ENCODE measurements at regions not wholly inside any gene's neighbourhood (a gene's known extent, or its start where the extent isn't known, plus 50 kb on each side); places are given as distances from the start of the nearest gene placed in this dataset.

DNA sequence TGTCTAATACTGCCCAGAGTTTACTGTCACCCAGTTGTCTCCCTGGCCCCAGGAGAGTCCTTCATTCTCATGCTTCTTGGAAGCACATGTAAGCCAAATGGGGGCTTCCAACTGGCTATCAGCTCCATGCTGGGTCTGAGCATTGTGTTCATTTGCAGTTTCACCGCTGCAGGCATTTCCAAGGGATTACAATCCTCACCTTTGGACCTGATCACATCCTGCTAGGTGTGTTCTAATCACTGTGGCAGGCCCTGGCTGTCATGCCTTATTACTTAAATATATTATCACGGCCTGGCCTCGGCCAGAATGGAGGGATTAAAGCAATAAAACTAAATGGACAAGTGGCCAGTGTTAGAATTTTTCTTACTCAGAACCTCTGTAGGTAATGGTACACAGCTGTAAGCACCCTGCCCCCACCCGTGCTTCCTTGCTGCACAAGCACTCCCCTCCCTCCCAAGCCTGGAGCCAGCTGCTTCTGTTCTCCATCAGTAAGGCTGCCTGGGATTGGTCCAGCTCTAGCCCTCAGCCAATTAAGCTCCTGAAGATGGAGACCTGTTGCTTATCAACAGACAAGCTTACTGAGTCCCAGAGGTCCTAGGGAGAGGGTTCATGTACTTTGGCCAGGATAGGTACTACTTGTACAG lies 175.9 kb upstream of the RBM19 start:
- Histone ChIP-seq H3K36me3 (no peaks in the 10 kb centered on the region), H3K9ac (ENCODE audit: low read depth in 2 of 2, low read length in 2 of 2) (no peak overlapping the region), H3K27ac (no peak overlapping the region), H3K27me3 (peaks cover 2% of the 10 kb centered on the region), H3K4me1 (no peaks in the 10 kb centered on the region), H3K9me3 (no peaks in the 10 kb centered on the region), H3K4me3 (no peak overlapping the region)
- intact Hi-C loops (cut with DNase I), result no loop called here
- TF ChIP-seq, protein P1, sequence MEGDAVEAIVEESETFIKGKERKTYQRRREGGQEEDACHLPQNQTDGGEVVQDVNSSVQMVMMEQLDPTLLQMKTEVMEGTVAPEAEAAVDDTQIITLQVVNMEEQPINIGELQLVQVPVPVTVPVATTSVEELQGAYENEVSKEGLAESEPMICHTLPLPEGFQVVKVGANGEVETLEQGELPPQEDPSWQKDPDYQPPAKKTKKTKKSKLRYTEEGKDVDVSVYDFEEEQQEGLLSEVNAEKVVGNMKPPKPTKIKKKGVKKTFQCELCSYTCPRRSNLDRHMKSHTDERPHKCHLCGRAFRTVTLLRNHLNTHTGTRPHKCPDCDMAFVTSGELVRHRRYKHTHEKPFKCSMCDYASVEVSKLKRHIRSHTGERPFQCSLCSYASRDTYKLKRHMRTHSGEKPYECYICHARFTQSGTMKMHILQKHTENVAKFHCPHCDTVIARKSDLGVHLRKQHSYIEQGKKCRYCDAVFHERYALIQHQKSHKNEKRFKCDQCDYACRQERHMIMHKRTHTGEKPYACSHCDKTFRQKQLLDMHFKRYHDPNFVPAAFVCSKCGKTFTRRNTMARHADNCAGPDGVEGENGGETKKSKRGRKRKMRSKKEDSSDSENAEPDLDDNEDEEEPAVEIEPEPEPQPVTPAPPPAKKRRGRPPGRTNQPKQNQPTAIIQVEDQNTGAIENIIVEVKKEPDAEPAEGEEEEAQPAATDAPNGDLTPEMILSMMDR (IDR thresholded peaks at IDR 0.05), result no peak
- no peak for DNase-seq

DNA sequence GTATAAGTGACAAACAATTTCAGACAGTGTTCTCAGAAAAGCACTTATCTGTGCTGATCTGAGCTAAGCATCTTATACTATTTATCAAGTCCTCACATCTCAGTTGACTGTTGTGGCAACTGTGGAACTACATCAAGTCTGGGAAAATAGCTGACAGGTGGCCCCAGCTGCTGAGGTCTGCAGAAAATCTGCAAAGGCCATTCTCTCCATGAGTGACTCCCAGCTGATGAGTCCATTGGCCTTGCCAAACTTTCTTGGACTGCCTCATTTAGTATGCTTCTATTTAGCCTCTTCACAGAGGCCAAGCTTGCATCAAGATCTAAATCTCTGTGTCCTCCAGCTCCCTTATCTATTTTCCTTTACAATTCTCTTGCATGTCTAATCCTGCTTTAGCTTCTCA lies 174.5 kb upstream of the RBM19 start:
- H3K9me3 ChIP-seq, result no peaks in the 10 kb centered on the region

DNA sequence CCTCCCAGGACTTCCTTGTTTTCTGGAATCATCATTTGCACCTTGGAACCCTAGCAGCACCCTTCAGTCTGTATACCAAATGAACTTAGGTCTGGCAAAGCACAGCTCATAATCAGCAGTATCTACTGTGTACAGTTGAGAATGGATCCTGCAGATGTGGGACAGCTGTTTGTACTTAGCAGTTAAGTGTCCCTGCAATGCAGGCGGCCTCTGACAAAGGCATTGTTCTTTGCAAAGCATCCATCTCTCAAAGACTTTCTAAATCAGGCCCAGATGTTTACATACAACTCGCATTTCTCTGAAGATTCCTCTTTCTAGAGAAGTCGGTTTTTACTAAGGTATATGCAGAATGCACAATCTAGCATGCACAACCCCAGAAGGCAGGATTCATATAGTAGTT lies 170.5 kb upstream of the RBM19 start:
- Histone ChIP-seq H3K36me3 (no peaks in the 10 kb centered on the region), H3K4me1 (no peaks in the 10 kb centered on the region), H3K27me3 (peaks cover 3% of the 10 kb centered on the region)

More for the DNA sequence above, 174.5 kb upstream of the RBM19 start:
- intact Hi-C loops (cut with DNase I), result no loop called here
- H3K36me3 ChIP-seq, result no peaks in the 10 kb centered on the region
- TF ChIP-seq, protein P1 (IDR thresholded peaks at IDR 0.05), result no peak
- H3K27ac ChIP-seq, result no peak overlapping the region
- H3K27me3 ChIP-seq, result peaks cover 3% of the 10 kb centered on the region
- no peak overlapping the region for H3K9ac ChIP-seq (ENCODE audit: low read depth in 2 of 2, low read length in 2 of 2)
- DNase-seq, result no peak
- H3K4me1 ChIP-seq, result no peaks in the 10 kb centered on the region
- no peak overlapping the region for H3K4me3 ChIP-seq

DNA sequence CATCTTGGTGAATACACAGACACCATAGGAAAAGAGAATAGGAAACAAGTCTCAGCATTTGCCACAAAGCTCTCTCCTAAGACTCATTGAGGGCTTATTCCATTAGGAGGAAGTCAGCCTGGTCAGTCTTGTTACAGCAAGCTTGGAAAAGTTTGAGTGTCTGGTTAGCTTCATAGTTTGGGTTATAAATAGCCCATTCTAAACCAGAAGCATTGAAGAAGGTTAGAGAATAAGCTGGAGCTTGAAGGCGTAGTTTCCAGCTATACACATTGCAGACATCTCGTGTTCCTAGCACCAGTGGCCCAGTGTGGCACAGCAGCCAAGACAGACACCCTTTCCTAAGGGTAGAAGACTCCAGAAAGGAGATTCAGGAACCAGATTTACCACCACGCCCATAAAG lies 168.8 kb upstream of the RBM19 start:
- DNase-seq, result no peak
- intact Hi-C loops (cut with DNase I), result no loop called here
- H3K4me1 ChIP-seq, result no peaks in the 10 kb centered on the region
- no peak overlapping the region for H3K9ac ChIP-seq (ENCODE audit: low read depth in 2 of 2, low read length in 2 of 2)
- H3K27ac ChIP-seq, result no peak overlapping the region
- H3K36me3 ChIP-seq, result no peaks in the 10 kb centered on the region
- H3K27me3 ChIP-seq, result peaks cover 3% of the 10 kb centered on the region
- no peaks in the 10 kb centered on the region for H3K9me3 ChIP-seq
- no peak overlapping the region for H3K4me3 ChIP-seq
- TF ChIP-seq, protein P1 (IDR thresholded peaks at IDR 0.05), result no peak

More for the DNA sequence above, 170.5 kb upstream of the RBM19 start:
- no peaks in the 10 kb centered on the region for H3K9me3 ChIP-seq
- no peak overlapping the region for H3K4me3 ChIP-seq
- DNase-seq, result no peak
- intact Hi-C loops (cut with DNase I), result no loop called here
- H3K27ac ChIP-seq, result no peak overlapping the region
- TF ChIP-seq, protein P1 (IDR thresholded peaks at IDR 0.05), result no peak
- H3K9ac ChIP-seq (ENCODE audit: low read depth in 2 of 2, low read length in 2 of 2), result no peak overlapping the region

DNA sequence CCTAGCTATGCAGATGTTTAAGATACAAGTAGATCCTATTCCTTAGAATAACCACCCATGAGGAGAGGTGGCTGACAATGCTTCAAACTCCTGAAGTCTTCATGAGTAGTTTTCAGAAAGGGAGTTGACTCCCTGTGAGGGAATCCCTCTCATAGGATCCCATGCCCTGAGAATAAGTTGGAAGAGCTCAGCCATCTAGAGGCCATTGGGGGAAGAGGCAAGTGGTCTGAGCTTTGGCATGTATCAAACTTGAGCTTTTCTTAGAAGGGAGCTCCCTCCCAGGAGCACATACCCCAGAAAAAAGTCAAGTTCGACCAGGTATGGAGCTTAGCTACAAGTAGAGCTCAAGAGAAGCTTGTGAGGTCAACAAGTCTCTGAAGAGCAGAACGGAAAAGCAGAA lies 165.7 kb upstream of the RBM19 start:
- H3K27me3 ChIP-seq, result no peaks in the 10 kb centered on the region
- H3K4me3 ChIP-seq, result no peak overlapping the region
- H3K27ac ChIP-seq, result no peak overlapping the region
- no peak for DNase-seq
- H3K36me3 ChIP-seq, result no peaks in the 10 kb centered on the region
- H3K9me3 ChIP-seq, result no peaks in the 10 kb centered on the region
- no peak overlapping the region for H3K9ac ChIP-seq (ENCODE audit: low read depth in 2 of 2, low read length in 2 of 2)
- intact Hi-C loops (cut with DNase I), result no loop called here
- no peaks in the 10 kb centered on the region for H3K4me1 ChIP-seq
- TF ChIP-seq, protein P1 (IDR thresholded peaks at IDR 0.05), result no peak

All from colonic mucosa (tissue), 4 donors.